Activated naive CD4-positive, alpha-beta T cell treated with anti-CD3 and anti-CD28 coated beads, Interleukin-2, amount 10 ng/mL, durations not matched to agents 7 days and 5 days (primary cell): ENCODE measurements at regions not wholly inside any gene's neighbourhood (a gene's known extent, or its start where the extent isn't known, plus 50 kb on each side); places are given as distances from the start of the nearest gene placed in this dataset.

Experiments
- CTCF ChIA-PET: fragments of 350-600 bp; sonication (Branson Sonifier 250); formaldehyde crosslinking; loops from one replicate; lab custom pipeline; 2021; ENCODE audit warnings: antibody characterized with exemption; lab: Charles Lee
- DNase-seq: peaks from one replicate; pipeline ENCODE4 v3.0.0-alpha.2; 2020
- H3K27ac Mint-ChIP-seq: one replicate; pipeline ENCODE4 v1.8.0; 2021; ENCODE audit warnings: mild to moderate bottlenecking, moderate library complexity, mixed read lengths
- H3K27me3 Mint-ChIP-seq: one replicate; pipeline ENCODE4 v1.8.0; 2021; ENCODE audit warnings: mild to moderate bottlenecking, mixed read lengths
- H3K36me3 Mint-ChIP-seq: one replicate; pipeline ENCODE4 v1.8.0; 2021; ENCODE audit warnings: mixed read lengths
- H3K4me1 Mint-ChIP-seq: one replicate; pipeline ENCODE4 v1.8.0; 2021; ENCODE audit warnings: mixed read lengths
- H3K4me3 Mint-ChIP-seq: one replicate; pipeline ENCODE4 v1.8.0; 2021; ENCODE audit warnings: mild to moderate bottlenecking, moderate library complexity, mixed read lengths
- H3K9me3 Mint-ChIP-seq: one replicate; pipeline ENCODE4 v1.8.0; 2021; ENCODE audit warnings: mixed read lengths

DNA sequence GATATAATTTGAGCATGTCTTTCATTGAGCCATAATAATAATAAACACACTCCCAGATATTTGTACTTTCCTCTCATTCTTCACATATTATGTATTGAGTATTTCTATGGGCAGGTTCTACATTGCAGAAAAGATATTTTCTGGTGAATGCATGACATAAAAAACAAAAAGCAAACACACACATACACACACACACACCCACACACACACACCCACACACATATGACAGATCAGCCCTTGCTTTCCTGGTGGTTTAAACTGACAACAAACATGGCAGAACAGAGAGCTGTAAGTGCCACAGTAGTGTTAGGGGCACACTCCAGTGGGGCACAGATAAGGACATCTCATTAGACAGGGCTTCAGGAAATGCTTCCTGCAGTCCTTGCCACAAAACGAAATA lies 123.3 kb upstream of the LSM8 start:
- DNase-seq = no peak
- H3K4me1 Mint-ChIP-seq = no peaks in the 10 kb centered on the region
- no peak overlapping the region for H3K27ac Mint-ChIP-seq
- no peaks in the 10 kb centered on the region for H3K9me3 Mint-ChIP-seq
- H3K36me3 Mint-ChIP-seq = no peaks in the 10 kb centered on the region
- CTCF ChIA-PET = no interaction called here
- H3K27me3 Mint-ChIP-seq = no peaks in the 10 kb centered on the region
- H3K4me3 Mint-ChIP-seq = no peak overlapping the region

DNA sequence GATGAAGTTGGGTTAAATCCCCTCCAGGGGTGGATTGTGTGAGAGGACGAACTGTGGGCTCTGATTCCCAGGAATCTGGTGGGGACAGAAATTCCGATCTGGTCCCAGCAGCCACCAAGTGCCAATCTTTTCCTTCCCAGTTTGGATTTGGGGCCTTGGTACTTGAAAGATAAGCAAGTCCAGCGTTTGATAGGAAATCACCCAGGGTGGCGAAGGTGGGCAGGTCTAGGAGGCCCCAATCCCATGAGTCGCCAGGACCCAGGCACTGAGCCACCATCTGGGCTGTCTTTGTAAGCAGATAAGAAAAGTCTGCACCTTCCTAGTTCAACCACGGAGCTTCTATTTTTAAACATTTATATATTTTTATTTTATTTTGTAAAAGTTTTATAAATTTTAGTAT lies 122.6 kb upstream of the LSM8 start:
- H3K9me3 Mint-ChIP-seq = no peaks in the 10 kb centered on the region
- no peak for DNase-seq
- CTCF ChIA-PET = no interaction called here
- no peak overlapping the region for H3K4me3 Mint-ChIP-seq
- H3K4me1 Mint-ChIP-seq = no peaks in the 10 kb centered on the region
- H3K36me3 Mint-ChIP-seq = no peaks in the 10 kb centered on the region
- H3K27ac Mint-ChIP-seq = no peak overlapping the region
- H3K27me3 Mint-ChIP-seq = no peaks in the 10 kb centered on the region

- Mint-ChIP-seq H3K4me3 (no peak overlapping the region), H3K4me1 (no peaks in the 10 kb centered on the region), H3K9me3 (peaks cover 1% of the 10 kb centered on the region), H3K27me3 (no peaks in the 10 kb centered on the region), H3K27ac (no peak overlapping the region), H3K36me3 (no peaks in the 10 kb centered on the region)
- no peak for DNase-seq
- CTCF ChIA-PET = no interaction called here
These were observed 110.9 kb upstream of the LSM8 start for GRCh38 chr7:118072893-118073674.

DNA sequence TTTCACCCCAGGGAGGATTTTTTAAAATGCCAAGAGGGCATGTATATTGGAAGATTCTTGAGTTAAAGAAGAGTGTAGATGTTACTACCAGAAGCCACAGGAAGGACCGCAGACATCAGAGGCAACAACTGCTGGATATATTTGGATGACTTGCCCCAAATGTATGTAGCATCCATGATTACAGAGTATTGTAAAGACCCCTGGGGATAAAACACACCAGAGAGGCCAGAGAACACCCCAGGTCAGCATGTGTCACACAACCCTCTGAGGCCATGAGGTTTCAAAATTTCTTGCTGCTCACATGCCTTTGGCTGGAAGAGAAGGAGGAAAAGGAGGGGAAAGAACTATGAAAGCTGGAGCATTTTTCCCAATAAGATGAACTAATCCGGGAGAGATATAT lies 108.0 kb upstream of the LSM8 start:
- Mint-ChIP-seq H3K9me3 (peaks cover 1% of the 10 kb centered on the region), H3K4me3 (no peak overlapping the region), H3K4me1 (peaks cover 3% of the 10 kb centered on the region), H3K36me3 (no peaks in the 10 kb centered on the region), H3K27ac (no peak overlapping the region), H3K27me3 (no peaks in the 10 kb centered on the region)
- no peak for DNase-seq
- CTCF ChIA-PET = no interaction called here

- H3K36me3 Mint-ChIP-seq = no peaks in the 10 kb centered on the region
- H3K4me3 Mint-ChIP-seq = no peak overlapping the region
- H3K4me1 Mint-ChIP-seq = peaks cover 3% of the 10 kb centered on the region
- DNase-seq = no peak
- H3K9me3 Mint-ChIP-seq = peaks cover 4% of the 10 kb centered on the region
- H3K27ac Mint-ChIP-seq = no peak overlapping the region
- CTCF ChIA-PET = no interaction called here
- H3K27me3 Mint-ChIP-seq = peaks cover 3% of the 10 kb centered on the region
These were observed 107.4 kb upstream of the LSM8 start for GRCh38 chr7:118076564-118076963.

DNA sequence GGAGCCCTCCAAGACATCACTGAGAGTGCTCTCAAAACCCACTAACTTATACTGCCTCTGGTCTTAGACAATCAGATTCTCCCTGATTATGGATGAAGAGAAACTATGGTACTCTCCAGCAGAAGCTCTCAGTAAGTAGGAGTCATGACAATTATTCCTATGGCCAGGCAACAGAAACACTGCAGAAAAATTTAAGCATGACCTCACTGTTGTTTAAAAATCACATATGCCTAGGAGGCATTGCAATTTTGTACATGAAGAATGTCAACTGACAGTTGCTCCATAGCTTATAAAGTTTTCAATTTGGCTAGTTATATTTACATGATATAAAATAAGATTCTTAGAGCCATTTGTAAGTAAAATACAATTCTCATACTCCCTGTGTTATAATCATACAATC lies 105.9 kb upstream of the LSM8 start:
- CTCF ChIA-PET = no interaction called here
- Mint-ChIP-seq H3K9me3 (peaks cover 4% of the 10 kb centered on the region), H3K36me3 (no peaks in the 10 kb centered on the region), H3K27ac (no peak overlapping the region), H3K4me1 (peaks cover 3% of the 10 kb centered on the region), H3K4me3 (no peak overlapping the region), H3K27me3 (peaks cover 3% of the 10 kb centered on the region)
- no peak for DNase-seq

DNA sequence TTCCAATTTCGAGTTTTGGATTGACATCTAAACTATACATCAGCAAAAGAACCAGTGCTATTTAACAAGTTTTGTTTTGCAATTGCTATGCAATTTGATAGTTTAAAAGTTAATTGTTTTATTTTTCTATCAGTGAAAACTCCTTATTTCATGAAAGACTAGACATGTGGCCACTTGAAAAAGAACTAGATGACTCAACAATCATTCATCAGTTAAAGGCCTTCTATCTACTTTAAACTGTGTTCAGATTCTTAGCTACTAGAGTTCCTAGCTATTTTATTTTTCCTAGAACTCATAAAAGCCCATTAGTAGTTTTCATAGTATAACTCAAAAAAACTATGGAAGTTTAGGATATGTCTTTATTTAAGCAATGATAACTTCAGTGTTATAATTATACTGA lies 104.6 kb upstream of the LSM8 start:
- H3K9me3 Mint-ChIP-seq = peaks cover 4% of the 10 kb centered on the region
- no peak overlapping the region for H3K4me3 Mint-ChIP-seq
- H3K4me1 Mint-ChIP-seq = peaks cover 3% of the 10 kb centered on the region
- DNase-seq = no peak
- peaks cover 3% of the 10 kb centered on the region for H3K27me3 Mint-ChIP-seq
- no peak overlapping the region for H3K27ac Mint-ChIP-seq
- H3K36me3 Mint-ChIP-seq = no peaks in the 10 kb centered on the region
- CTCF ChIA-PET = no interaction called here

DNA sequence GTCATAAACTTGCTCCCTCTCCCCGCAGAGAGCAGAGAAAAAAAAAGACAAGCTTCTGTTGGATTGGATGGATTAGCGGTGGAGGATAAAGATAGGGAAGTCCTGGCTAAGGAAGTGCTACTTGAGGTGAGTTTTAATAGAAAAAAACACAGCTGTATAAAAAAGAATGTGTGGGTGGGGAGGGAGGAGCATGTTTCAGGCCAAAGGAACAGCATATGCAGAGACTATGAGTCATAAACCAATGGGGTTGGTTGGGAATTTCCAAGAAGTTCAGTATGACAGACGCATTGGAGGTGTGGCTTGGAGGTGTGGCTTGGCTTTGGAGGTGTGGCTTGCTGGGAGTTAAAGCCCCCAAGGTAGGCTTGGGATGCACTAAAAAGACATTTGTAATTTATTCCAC lies 103.0 kb upstream of the LSM8 start:
- no peak for DNase-seq
- Mint-ChIP-seq H3K36me3 (no peaks in the 10 kb centered on the region), H3K27ac (no peak overlapping the region), H3K4me1 (peaks cover 3% of the 10 kb centered on the region), H3K9me3 (peaks cover 2% of the 10 kb centered on the region), H3K27me3 (peaks cover 3% of the 10 kb centered on the region), H3K4me3 (no peak overlapping the region)
- CTCF ChIA-PET = no interaction called here

- Mint-ChIP-seq H3K9me3 (peaks cover 2% of the 10 kb centered on the region), H3K4me1 (peaks cover 3% of the 10 kb centered on the region), H3K27ac (no peak overlapping the region), H3K4me3 (no peak overlapping the region), H3K27me3 (peaks cover 3% of the 10 kb centered on the region), H3K36me3 (no peaks in the 10 kb centered on the region)
- CTCF ChIA-PET = no interaction called here
- no peak for DNase-seq
These were observed 101.5 kb upstream of the LSM8 start for GRCh38 chr7:118082506-118082905.

DNA sequence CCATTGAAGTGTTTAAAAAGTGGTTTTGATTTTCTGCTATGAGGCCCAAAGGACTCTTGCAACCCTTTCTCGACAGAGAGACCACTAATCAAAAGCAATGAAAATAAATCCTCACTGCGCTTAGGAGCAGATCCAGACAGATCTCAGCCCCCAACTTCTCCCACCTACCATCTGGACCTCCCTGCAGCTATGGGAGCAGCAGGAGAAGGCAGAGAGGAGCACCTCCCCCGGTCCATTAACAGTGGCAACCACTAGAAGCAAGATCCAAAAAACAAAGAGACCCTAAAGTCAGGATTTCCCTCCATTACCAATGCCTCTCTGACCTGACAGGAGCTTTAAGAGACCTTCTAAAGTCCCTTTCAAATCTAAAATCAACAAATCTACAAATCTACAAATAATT lies 99.0 kb upstream of the LSM8 start:
- H3K4me3 Mint-ChIP-seq = no peak overlapping the region
- no peak for DNase-seq
- no peak overlapping the region for H3K27ac Mint-ChIP-seq
- CTCF ChIA-PET = no interaction called here
- peaks cover 2% of the 10 kb centered on the region for H3K9me3 Mint-ChIP-seq
- H3K27me3 Mint-ChIP-seq = peaks cover 3% of the 10 kb centered on the region
- H3K4me1 Mint-ChIP-seq = peaks cover 3% of the 10 kb centered on the region
- H3K36me3 Mint-ChIP-seq = no peaks in the 10 kb centered on the region

GRCh38 chr7:118087126-118087525 lies 96.8 kb upstream of the LSM8 start:
- CTCF ChIA-PET = no interaction called here
- Mint-ChIP-seq H3K36me3 (no peaks in the 10 kb centered on the region), H3K27ac (no peak overlapping the region), H3K27me3 (no peaks in the 10 kb centered on the region), H3K4me1 (no peaks in the 10 kb centered on the region), H3K9me3 (no peaks in the 10 kb centered on the region), H3K4me3 (no peak overlapping the region)
- DNase-seq = no peak

- Mint-ChIP-seq H3K36me3 (no peaks in the 10 kb centered on the region), H3K9me3 (no peaks in the 10 kb centered on the region), H3K4me3 (no peak overlapping the region), H3K27me3 (no peaks in the 10 kb centered on the region), H3K4me1 (no peaks in the 10 kb centered on the region), H3K27ac (no peak overlapping the region)
- no peak for DNase-seq
- CTCF ChIA-PET = no interaction called here
These were observed 89.9 kb upstream of the LSM8 start for GRCh38 chr7:118094044-118094443.

GRCh38 chr7:118104812-118105441 lies 79.0 kb upstream of the LSM8 start:
- DNase-seq = no peak
- CTCF ChIA-PET = no interaction called here
- Mint-ChIP-seq H3K27me3 (no peaks in the 10 kb centered on the region), H3K27ac (no peak overlapping the region), H3K4me3 (no peak overlapping the region), H3K4me1 (no peaks in the 10 kb centered on the region), H3K9me3 (no peaks in the 10 kb centered on the region), H3K36me3 (no peaks in the 10 kb centered on the region)

- CTCF ChIA-PET = no interaction called here
- Mint-ChIP-seq H3K27ac (no peak overlapping the region), H3K4me3 (no peak overlapping the region), H3K36me3 (no peaks in the 10 kb centered on the region), H3K27me3 (no peaks in the 10 kb centered on the region), H3K4me1 (no peaks in the 10 kb centered on the region), H3K9me3 (no peaks in the 10 kb centered on the region)
- DNase-seq = no peak
These were observed 74.4 kb upstream of the LSM8 start for GRCh38 chr7:118109607-118110006.

DNA sequence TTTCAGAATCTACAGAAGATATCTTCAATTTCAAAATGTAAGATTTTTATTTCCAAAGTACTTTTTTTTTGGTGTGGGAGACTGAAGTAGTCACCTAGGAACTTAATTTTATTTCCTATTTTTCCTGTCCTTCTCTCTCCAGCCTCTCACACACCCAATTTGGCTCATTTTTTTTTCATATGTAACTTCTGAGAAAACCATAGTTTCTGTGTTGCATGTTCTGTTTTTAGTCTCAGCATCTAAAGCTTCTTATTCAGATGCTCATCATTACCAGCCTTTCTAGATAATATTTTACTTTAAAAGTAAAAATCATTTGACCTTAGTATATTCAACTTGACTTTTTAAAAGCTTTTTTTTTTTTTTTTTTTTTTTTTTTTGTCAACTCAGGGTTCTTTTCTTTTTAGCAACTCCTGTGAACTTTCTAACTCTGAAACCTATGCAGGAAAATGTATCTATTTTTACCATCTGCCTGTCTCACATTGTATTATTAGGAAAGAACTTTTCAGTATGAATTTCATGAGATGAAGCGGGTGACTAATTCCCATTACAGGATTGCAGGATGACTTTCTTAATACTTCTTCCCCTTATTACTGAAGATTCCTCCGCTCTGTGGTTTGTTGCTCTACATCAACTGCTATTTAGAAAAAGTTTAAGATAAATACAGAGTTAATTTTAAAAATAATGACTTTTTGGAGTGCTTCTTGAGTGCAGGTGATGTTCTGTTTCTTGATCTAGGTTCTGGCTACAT lies 73.6 kb upstream of the LSM8 start:
- Mint-ChIP-seq H3K4me3 (no peak overlapping the region), H3K27me3 (no peaks in the 10 kb centered on the region), H3K4me1 (no peaks in the 10 kb centered on the region), H3K36me3 (no peaks in the 10 kb centered on the region), H3K9me3 (no peaks in the 10 kb centered on the region), H3K27ac (no peak overlapping the region)
- CTCF ChIA-PET = no interaction called here
- DNase-seq = no peak
